ENCODE measurements at regions not wholly inside any gene's neighbourhood (a gene's known extent, or its start where the extent isn't known, plus 50 kb on each side); places are given as distances from the start of the nearest gene placed in this dataset.

GRCh38 chr4:11813951-11814446 is 385.3 kb upstream of the HS3ST1 start:
- no peak for TF ChIP-seq FOXP2 (optimal IDR thresholded peaks at IDR 0.05; ENCODE audit: control extremely low read depth, extremely low read length, insufficient read depth)
- TF ChIP-seq EZH2 (IDR thresholded peaks at IDR 0.05): no peak
